ENCODE measurements at regions not wholly inside any gene's neighbourhood (a gene's known extent, or its start where the extent isn't known, plus 50 kb on each side); places are given as distances from the start of the nearest gene placed in this dataset.

DNA sequence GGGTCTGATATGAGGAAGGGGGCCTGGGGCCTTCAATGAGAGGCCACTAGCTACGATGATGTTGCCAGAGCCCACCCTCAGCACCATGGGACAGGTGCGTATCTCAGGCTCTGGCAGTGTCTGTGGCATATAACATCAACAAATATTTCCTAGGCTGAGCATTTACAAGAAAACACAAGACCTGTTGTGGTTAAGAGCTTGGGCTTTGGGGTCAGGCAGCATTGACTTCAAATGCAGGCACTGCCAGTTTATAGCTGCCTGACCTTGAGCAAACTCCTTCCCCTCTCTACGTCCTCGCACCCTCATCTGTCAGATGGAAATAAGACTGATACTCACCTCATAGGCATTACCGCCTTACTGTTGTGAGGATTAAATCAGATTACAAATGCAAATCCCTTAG lies 156.0 kb downstream of the KATNAL1 start:
- peak; percentile 29 for DNase-seq (ENCODE audit: low spot score)

DNA sequence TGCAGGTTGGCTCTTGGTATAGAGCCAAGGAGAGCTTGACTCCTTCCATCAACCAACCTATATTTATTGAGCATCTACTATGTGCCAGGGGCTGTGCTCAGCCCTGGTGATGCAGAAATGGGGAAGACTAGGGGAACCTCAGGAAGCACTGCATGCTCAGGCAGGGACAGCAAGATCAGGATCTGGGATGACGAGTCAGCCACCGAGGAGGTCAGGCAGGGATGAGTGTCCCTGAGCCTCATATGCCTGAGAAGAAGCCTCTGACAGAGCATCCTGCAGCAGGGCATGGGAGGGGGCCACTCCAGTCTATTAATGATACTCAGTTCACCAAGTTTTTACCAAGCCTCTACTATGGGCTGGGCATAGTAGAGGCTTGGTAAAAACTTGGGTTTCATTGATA lies 158.1 kb downstream of the KATNAL1 start:
- no peak for DNase-seq (ENCODE audit: low spot score)

DNA sequence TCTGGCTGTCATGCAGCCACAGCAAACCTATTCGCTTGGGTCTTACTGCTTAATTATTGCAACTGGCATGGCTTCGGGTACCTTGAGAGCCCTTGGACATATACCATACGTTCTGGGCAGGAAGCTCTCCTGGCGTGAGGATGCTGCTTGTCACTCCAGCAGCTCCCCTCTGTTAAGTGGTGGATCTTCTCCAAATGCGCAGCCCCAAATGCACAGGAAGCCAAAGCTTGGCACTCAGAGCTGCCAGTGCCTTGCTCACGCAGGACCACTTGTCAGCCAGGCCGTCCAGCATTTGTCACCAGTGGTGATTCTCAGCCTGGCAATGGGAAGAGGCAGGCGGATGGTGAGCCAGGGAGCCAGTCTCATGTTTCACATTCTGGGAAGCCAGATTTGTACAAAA lies 158.6 kb downstream of the KATNAL1 start:
- DNase-seq (ENCODE audit: low spot score) = no peak

DNA sequence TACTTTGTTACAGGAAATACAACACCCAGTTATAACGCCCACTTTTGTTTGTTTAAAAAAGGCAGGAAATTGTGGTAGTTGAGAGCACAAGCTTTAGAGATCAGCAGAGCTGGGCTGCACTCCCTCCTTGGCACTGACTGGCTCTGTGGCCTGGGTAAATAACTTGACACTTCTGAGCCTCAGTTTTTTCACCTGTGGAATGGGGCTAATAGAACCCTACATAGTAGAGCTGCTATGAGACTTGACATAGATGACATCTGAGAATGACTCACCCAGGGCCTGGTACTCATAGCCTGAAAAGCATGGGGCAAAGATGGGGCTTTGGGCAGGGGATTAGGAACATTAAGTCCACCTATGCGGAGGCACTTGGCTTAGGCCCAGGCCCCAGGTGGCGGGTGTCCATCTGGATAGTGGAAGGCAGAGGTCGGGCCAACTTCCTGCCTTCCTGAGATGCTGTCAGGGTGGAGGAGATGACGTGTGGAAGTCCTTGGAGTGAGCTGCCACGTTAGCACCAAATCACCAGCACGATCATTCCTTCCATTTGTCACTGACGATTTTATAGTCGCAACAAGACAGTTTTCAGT lies 159.1 kb downstream of the KATNAL1 start:
- peak; percentile 80 for DNase-seq (ENCODE audit: low spot score)

DNA sequence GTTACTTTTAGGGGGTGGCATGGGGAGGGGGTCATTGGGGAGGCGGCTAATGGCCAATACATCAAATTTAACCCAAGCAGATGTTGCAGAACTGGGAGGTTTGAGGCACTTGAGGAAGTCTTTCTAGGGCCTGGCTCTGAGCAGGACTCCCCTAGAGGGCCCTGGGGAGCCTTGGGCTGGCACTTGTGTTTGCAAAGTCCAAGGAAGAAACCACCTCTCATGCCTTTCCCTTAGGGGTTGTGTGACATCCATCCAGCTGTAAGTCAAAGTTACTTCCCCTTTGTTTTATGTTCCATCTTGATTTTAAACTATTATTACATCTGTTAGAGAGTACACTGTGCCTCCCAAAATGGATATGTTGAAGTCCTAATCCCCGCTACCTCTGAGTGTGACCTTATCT lies 159.9 kb downstream of the KATNAL1 start:
- no peak for DNase-seq (ENCODE audit: low spot score)

DNA sequence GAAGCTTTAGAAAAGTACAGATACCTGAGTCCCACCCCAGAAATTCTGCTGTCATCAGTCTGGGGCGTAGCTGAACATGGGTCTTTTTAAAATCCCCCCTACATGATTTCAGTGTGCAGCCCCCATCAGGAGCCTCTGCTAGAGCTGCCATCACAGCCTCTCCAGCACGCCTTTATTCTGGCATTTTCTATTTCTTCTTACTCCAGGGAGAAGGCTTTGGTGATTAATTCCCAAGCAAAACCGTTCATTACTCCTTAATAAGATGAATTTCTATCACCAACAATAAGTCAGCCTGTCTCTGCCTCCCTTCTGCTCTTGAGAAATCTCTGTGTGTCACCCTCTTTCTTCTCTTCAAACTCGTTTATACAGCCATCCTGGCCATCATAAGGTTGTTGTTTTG lies 160.3 kb downstream of the KATNAL1 start:
- DNase-seq (ENCODE audit: low spot score) = no peak

DNA sequence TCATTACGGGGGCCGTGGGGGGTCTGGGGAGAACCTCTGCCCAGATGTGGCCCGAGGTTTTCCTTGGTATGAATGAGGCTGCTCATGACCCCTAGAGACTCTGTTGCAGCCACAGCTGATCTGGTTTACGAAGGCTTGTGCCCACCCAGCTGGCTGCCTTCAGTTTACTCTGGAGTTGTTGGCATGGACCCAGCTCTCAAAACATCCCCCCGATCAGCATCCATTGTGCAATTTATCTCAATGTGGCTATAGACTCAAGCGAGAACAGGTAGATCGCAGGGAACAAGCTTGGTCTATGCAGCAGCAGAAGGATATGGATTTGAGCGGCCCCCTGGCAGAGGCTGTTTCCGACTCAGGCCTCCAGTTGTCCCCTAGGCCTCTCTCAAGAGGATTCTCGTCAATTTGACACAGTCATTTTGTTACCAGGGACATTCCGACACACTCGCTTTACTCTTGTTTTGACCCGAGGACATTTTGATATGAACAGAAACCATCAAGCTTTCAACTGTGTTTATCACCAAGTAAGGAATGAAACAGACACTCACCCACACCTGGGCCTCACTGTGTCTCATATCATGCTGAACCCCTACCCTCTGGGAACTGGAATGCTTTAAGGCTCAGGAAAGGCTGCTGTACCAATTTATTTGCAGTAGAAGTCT lies 161.5 kb downstream of the KATNAL1 start:
- DNase-seq (ENCODE audit: low spot score) = no peak

DNA sequence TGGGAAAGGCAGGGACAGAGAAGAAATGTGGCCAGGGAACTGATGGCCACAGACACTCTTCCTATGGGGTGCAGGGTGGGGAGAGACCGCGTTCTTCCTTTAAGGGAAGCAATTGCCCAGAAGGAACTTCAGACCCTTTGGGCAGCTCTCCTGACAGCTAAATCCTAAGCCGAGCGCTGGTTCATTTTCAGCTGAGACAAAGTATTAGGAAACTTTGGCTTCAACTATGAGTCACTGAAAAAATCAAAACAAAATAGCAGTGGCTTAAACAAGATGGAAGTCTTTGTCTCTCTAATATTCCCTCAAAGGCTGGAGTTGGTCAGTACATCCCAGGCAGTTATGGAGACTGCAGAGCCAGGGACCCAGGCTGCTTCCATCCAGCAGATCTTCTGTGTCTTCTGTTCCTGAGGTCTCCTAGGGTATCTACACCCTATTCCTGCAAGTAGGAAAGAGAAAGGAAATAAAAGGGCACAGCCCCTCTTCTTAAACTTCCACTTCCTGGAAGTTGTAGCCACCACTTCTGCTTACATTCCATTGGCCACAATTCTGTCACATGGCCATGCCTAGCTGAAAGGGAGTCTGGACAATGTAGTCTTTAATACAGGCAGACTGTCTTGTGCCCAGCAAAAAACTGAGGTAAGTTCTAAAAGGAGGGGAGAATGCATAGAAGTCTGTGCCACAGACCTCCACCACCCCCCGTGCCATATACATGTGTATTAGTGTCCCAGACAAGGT lies 163.5 kb downstream of the KATNAL1 start:
- no peak for DNase-seq (ENCODE audit: low spot score)

DNA sequence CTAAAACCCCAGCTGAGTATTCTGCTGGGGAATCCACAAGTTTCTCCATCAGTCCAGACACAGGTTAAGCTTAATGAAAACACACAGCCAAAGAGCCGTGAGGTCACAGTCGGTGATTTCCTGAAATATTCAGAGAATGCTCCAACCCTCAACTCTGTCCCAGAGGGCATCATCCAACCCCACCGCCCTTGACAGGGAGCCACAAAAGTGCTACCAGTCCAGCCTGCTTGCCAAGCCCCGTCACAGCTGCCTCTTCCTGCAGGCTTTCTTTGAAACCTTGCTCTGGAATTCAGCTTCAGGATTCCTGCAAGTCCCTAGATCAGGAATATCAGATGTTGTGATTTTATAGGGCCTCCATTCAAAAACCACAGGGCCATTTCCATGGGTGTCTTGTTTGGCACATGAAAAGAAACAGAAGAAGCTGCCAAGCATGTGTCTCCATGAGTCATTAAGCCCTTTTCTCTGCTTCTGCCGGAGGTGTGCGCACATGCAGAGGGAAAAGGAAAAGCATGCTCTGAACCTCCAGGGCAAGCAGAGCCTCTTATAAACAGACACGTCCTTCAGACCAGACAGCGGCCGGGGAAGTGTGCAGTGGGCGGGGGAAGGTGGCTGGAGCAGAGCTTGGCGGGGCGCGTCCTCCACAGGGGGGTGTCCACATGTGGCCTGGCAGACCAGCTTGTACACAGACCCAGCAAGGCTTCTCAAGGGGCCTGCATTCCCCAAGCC lies 164.7 kb downstream of the KATNAL1 start:
- DNase-seq (ENCODE audit: low spot score) = peak; percentile 37

DNA sequence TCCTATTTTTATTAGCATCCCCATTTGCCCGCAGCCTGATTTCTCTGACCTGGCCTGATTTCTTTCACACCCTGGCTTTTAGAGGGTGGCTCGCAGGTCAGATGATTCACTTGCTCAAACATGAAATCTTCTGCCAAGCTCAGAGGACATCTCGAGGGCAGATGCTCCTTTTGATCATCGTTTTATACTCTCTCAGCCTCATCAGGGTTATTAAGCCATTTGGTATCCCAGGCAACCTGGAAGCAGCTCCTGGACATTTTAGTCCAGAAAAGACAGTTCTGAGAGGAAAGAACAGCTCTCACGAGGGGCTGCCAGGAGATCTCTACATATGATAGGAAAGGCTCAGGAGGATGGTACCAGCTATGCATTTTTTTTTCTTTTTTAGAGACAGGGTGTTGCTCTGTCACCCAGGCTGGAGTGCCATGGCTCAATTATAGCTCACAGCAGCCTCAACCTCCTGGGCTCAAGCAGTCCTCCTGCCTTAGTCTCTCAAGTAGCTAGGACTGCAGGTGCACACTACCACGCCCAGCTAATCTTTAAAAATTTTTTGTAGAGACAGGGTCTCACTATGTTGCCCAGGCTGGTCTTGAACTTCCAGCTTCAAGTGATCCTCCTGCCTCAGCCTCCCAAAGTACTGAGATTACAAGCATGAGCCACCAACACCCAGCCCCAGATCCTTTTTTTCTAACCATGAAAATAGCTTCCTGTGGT lies 165.4 kb downstream of the KATNAL1 start:
- no peak for DNase-seq (ENCODE audit: low spot score)

DNA sequence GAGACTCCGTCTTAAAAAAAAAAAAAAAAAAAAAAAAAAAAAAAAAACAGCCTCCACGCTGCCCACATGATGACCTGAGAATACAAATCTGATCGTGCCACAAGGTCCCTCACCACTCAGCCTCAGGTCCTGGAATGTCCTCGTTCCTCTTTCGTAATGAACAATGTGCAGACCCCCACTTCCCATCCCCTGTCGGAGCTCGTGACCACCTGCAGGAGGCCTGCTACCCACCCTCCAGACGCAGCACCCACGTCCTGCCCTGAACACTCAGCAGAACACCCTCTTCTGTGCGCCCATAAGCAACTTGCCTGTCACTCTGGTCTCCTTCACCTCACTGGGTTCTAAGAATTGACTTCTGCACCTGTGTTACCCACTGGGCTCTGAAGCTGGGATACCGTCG lies 166.4 kb downstream of the KATNAL1 start:
- DNase-seq (ENCODE audit: low spot score) = no peak

DNA sequence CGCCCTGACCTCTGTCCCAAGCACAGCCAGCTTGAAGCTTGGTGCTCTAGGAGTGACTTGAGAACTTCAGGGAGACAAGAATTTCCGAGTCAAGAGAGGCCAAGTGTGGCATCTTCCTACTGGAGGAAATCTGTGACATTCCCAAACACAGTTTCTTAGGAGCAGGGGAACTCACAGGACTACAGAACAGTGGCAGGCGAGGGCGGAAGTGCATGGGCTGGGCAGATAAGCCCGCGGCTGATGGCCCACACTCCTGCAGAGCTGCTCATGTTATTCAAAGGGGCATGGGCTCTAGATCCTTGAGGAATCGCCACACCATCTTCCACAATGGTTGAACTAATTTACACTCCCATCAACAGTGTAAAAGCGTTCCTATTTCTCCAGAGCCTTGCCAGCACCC lies 168.8 kb downstream of the KATNAL1 start:
- no peak for DNase-seq (ENCODE audit: low spot score)

DNA sequence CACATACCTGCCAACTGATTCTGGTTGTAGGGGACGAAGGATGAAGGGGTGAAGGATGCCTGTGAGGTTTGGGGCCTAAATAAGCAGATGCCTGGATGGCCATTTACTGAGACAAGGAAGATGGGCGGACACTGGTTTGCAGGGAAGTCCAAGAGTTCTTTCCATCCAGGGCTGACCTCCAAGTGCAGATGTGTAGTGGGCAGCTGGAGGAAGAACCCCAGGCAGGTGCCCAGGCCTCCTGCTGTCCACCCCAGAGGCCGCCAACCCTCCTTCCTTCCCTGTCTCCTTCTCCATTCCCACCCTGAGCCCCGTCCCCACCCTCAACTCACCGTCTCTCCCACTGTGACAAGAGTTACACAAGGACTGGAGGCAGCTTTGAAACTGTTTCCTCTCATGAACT lies 171.5 kb downstream of the KATNAL1 start:
- DNase-seq (ENCODE audit: low spot score) = no peak

DNA sequence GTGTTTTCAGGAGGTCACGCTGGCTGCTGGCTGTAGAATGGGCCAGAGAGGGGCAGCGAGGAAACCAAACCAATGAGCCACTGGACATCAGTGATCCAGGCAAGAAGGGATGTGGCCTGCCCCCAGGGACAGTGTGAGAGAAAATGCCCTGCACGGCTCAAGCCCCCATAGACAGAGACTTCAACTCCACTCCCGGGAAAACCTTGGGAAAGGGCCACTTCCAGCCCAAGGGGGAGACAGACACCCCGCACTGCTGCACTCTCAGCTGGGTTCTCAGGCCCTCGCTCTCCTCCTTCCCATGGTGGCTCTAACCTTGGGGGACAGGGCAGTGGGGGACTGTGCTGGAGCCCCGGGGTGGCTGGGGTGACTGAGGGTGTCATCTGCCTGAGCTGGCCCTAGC lies 172.0 kb downstream of the KATNAL1 start:
- no peak for DNase-seq (ENCODE audit: low spot score)

DNA sequence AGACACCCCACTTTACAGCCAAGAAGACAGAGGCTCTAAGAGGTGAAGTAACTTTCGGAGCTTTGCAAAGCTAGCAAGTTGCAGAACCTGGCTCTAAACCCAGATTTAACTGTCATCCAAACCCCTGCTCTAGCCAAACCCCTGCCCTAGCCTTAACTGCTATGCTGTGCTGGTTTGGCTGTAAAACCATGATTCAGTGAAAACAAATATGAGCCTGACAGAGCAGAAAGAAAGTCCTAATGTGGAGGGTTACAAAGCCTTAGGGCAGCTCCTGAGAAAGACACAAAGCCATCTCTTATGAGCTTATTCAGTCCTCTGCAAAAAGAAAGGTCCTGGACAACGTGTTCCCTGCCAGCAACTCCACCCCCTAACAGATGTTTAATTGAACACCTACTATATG lies 172.8 kb downstream of the KATNAL1 start:
- no peak for DNase-seq (ENCODE audit: low spot score)

DNA sequence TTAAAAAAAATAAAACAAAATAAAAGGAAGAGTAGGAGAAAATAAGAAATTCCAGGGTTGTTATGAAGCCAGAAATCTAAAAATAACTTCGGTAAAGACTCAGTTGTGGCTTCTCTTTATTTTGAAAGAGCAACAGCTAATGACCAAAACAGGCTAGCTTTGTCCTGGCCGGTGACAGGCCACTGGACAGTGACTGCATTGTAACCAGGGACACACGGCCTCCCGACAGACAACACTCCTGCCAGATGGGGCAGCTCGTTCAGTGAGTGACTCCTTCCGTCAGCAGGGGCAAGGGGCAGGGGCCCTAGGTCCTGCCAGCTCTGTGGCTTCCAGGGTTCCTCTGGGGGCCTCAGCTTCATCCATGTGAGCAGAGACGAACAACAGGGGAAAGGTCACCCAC lies 173.4 kb downstream of the KATNAL1 start:
- DNase-seq (ENCODE audit: low spot score) = no peak

DNA sequence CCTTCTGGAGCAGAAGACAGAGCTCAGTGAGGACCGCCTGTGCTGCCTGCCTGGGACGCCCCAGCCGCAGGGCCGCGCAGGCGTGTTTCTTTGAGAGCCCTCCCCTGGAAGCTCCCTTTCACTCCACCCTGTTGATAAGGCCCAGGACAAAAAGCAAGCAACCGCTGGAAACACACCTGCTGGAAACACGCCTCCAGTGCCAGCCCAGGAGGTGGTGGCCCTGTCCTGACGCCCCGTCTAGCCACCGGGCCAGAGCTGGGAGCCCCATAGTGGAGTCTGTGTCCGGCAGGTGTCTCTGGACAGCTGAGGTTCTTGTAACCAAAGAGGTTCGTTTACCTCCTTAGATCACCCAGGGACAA lies 173.8 kb downstream of the KATNAL1 start:
- DNase-seq (ENCODE audit: low spot score) = no peak

DNA sequence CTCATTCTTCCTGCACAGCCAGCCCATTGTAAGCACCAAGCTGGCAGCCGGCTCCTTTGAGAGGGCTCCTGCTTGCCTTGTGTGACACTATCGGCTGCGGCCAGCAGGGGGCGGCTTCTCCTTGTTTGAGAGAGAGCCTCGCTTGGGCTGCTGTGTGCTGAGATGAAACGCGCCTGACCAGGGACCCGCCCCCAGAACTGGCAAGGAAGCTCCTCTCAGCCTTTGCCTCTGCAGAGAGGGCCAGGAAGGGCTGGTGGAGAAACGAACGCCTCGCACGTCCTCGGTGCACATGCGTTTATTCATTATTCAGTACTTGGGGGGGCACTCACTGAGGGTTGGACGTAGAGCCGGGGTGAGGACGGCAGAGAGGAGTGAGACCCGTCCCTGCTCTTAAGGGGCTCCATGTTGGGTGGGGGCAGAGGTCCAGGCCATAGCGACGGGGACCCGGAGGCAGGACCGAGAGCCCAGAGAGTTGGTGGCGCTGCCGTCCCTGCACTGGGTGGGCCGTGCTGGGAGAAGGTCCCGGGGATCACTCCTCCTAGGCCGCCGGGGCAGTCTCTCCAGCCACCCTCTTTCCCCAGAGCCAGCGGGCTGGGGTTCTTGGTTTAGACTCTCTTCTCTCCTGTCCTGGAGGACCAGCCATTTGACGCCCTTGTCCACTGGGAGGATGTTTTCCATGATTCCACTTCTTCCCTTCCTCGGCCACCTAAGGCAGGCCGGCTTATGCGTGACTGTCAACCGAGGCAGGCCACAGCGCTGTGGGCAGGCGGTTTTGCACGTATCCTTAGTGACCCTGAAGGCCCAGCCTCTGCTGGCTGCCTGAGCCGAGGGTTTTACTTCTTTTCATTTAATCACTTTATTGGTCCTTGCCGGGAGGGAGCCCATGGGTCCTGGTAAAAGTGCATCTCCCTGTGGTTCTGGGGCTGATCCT lies 174.5 kb downstream of the KATNAL1 start:
- peak; percentile 96 for DNase-seq (ENCODE audit: low spot score)

DNA sequence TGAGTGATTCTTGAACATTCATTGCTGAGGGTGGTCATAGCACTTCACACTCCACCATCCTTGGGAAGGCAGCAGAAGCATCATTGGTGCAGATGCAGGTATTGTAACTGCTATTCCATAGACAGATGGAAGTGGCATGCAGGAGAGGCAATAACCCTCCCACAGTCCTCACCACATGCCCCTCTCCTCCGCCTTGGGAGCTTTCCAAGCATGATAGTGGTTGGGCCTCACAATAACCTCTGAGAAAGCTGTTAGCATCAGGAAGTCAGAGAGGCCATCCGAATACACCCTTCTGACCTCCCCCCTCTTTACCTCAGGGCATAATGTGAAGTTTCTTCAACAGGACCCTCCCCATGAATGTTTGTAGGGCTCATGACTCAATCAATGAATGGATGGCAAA lies 177.9 kb downstream of the KATNAL1 start:
- no peak for DNase-seq (ENCODE audit: low spot score)

DNA sequence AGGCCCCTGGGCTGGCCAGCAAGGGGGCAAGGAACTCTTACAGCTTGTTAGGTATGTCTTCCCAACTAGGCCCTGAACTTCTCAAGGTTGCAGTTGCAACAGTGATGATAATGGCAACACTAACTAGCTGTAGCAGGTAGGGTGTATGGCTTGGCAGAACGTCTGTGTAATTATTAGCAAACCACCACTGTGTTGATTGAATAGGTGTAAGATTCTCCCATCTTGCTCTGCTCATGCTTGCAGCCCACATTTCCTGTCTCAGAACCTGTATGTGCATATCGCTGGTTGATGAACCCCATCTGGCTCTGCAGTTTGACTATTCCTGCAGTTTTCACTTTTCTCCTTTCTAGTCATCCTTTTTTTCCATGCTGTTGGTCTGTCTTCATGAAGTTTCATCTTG lies 178.8 kb downstream of the KATNAL1 start:
- no peak for DNase-seq (ENCODE audit: low spot score)

DNA sequence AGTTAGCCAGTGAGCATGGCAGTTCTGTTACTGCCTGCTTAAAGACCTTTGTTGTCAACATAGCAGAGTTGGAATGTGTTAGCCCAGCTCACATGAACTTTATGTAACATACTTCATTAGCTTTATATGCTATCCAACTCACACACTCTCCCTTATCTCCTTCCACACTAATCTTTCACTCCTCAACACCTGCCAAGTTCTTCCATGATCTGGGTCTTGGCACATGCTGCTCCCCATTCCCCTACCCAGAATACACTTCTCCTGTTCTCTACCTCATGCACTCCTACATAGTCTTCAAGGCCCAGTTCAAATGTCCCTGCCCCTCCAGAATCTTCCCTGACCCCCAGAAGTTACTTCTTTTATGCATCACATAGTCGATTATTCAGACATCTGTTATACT lies 179.3 kb downstream of the KATNAL1 start:
- no peak for DNase-seq (ENCODE audit: low spot score)
